ENCODE measurements at regions not wholly inside any gene's neighbourhood (a gene's known extent, or its start where the extent isn't known, plus 50 kb on each side); places are given as distances from the start of the nearest gene placed in this dataset.

- Histone ChIP-seq H3K4ac (ENCODE audit: low read depth, low read length) (no peak overlapping the region), H2BK12ac (ENCODE audit: insufficient read length, low read depth, low read length) (no peak overlapping the region), H3K23ac (ENCODE audit: insufficient read length, low read depth, low read length) (no peak overlapping the region), H3K79me2 (ENCODE audit: insufficient read depth, low read length) (no peaks in the 10 kb centered on the region), H4K91ac (ENCODE audit: insufficient read length, low read depth, low read length) (no peak overlapping the region), H4K20me1 (ENCODE audit: control insufficient read depth, insufficient read depth, insufficient read length) (no peaks in the 10 kb centered on the region), H3K9me3 (ENCODE audit: control insufficient read depth, low read depth, low read length) (peaks cover under 1% of the 10 kb centered on the region), H3K4me1 (ENCODE audit: insufficient read depth, low read length) (no peaks in the 10 kb centered on the region), H2BK120ac (ENCODE audit: low read depth, low read length, poor library complexity, severe bottlenecking) (no peak overlapping the region), H3T11ph (ENCODE audit: low read length) (no peak overlapping the region), H3K4me2 (ENCODE audit: insufficient read depth, insufficient read length, low read length) (no peak overlapping the region), H3K56ac (ENCODE audit: insufficient read length, low read depth, low read length) (no peak overlapping the region), H2BK5ac (ENCODE audit: insufficient read length, low read length) (no peak overlapping the region), H2BK20ac (ENCODE audit: low read depth, low read length, poor library complexity, severe bottlenecking) (no peak overlapping the region), H3K27ac (ENCODE audit: insufficient read length, low read depth, low read length) (no peak overlapping the region), H3K14ac (ENCODE audit: insufficient read depth, low read length) (no peak overlapping the region), H3K18ac (ENCODE audit: insufficient read length, low read depth, low read length) (no peak overlapping the region), H2AFZ (ENCODE audit: low read length) (no peak overlapping the region), H3K79me1 (ENCODE audit: insufficient read depth, low read depth, low read length, poor library complexity, severe bottlenecking) (no peaks in the 10 kb centered on the region), H3K23me2 (ENCODE audit: insufficient read length, low read depth, low read length, poor library complexity, severe bottlenecking) (no peaks in the 10 kb centered on the region), H4K5ac (ENCODE audit: insufficient read length, low read depth, low read length) (no peak overlapping the region), H4K8ac (replicated peaks; ENCODE audit: insufficient read length, low read depth, low read length) (no peak overlapping the region), H2AK5ac (ENCODE audit: insufficient read length, low read length) (no peak overlapping the region), H3K27me3 (ENCODE audit: insufficient read depth, low read length) (no peaks in the 10 kb centered on the region), H3K9ac (ENCODE audit: extremely low read depth, insufficient read length, low read length) (no peak overlapping the region), H2BK15ac (ENCODE audit: low read depth, low read length) (no peak overlapping the region)
- Mint-ChIP-seq H3K27ac (no peak overlapping the region), H3K4me3 (no peak overlapping the region), H3K27me3 (ENCODE audit: low read depth) (no peaks in the 10 kb centered on the region; the same call in 1 of the 2 replicates), H3K9me3 (peaks cover 28 to 45% of the 10 kb centered on the region in 2 experiments), H3K4me1 (no peaks in the 10 kb centered on the region), H3K36me3 (ENCODE audit: insufficient read depth in 1 of 3, low read depth in 3 of 3) (peaks cover 3 to 27% (median 11%) of the 10 kb centered on the region in 3 experiments; a peak in 6 of 7 replicates)
- no peak for DNase-seq
- no peak for TF ChIP-seq CTCF (conservative IDR thresholded peaks at IDR 0.05)
- WGBS (ENCODE audit: extremely low coverage, insufficient read length, low lambda C conversion rate), result no CpG with 5 or more reads among the region's 1 CpG
Observed at GRCh38 chr4:72631296-72631695, 62.3 kb upstream of the ADAMTS3 start.

Data from H9 (cell line).